Peyer's patch (tissue), 4 donors: ENCODE measurements at regions not wholly inside any gene's neighbourhood (a gene's known extent, or its start where the extent isn't known, plus 50 kb on each side); places are given as distances from the start of the nearest gene placed in this dataset.

ENCODE experiments used
- POLR2A ChIP-seq, 2 donors: fragments of 450-650 bp; IDR thresholded peaks; one replicate each; pipeline ENCODE4 v1.5.1; 2017; ENCODE audit warnings: antibody characterized with exemption in 2 of 2, mild to moderate bottlenecking in 2 of 2, moderate library complexity in 2 of 2
- TF ChIP-seq, protein P1 (sequence below), 6 experiments: fragments of 450-650 bp in 4 of 6; fragments of 200-600 bp in 2 of 6; sonication (generic) in 1 of 6; IDR thresholded peaks; one replicate each; pipeline ENCODE4 v1.5.1; 2017 to 2019; ENCODE audit warnings: antibody characterized with exemption in 6 of 6, mild to moderate bottlenecking in 3 of 6, moderate library complexity in 1 of 6

- TF ChIP-seq, protein P1, sequence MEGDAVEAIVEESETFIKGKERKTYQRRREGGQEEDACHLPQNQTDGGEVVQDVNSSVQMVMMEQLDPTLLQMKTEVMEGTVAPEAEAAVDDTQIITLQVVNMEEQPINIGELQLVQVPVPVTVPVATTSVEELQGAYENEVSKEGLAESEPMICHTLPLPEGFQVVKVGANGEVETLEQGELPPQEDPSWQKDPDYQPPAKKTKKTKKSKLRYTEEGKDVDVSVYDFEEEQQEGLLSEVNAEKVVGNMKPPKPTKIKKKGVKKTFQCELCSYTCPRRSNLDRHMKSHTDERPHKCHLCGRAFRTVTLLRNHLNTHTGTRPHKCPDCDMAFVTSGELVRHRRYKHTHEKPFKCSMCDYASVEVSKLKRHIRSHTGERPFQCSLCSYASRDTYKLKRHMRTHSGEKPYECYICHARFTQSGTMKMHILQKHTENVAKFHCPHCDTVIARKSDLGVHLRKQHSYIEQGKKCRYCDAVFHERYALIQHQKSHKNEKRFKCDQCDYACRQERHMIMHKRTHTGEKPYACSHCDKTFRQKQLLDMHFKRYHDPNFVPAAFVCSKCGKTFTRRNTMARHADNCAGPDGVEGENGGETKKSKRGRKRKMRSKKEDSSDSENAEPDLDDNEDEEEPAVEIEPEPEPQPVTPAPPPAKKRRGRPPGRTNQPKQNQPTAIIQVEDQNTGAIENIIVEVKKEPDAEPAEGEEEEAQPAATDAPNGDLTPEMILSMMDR (IDR thresholded peaks at IDR 0.05): no peak
- no peak for TF ChIP-seq POLR2A (IDR thresholded peaks at IDR 0.05)
Observed at GRCh38 chr6:14974792-14975470, 270.9 kb upstream of the JARID2 start.
